LNCaP clone FGC (cell line): ENCODE measurements at regions not wholly inside any gene's neighbourhood (a gene's known extent, or its start where the extent isn't known, plus 50 kb on each side); places are given as distances from the start of the nearest gene placed in this dataset.

Experiments
- DNase-seq: peaks from one replicate; pipeline ENCODE4 v3.0.0-alpha.2; 2011; ENCODE audit warnings: low read depth
- H3K4me3 ChIP-seq: 2 replicates; pipeline ENCODE4 v1.5.1; 2011; ENCODE audit warnings: mild to moderate bottlenecking, low read depth, low read length, control low read depth
- TF ChIP-seq, protein P1 (sequence below): IDR thresholded peaks from 2 replicates; pipeline ENCODE4 v1.5.1; 2012; ENCODE audit warnings: mild to moderate bottlenecking; ENCODE audit not compliant: control insufficient read depth, insufficient read depth; ENCODE audit errors: extremely low read depth

DNA sequence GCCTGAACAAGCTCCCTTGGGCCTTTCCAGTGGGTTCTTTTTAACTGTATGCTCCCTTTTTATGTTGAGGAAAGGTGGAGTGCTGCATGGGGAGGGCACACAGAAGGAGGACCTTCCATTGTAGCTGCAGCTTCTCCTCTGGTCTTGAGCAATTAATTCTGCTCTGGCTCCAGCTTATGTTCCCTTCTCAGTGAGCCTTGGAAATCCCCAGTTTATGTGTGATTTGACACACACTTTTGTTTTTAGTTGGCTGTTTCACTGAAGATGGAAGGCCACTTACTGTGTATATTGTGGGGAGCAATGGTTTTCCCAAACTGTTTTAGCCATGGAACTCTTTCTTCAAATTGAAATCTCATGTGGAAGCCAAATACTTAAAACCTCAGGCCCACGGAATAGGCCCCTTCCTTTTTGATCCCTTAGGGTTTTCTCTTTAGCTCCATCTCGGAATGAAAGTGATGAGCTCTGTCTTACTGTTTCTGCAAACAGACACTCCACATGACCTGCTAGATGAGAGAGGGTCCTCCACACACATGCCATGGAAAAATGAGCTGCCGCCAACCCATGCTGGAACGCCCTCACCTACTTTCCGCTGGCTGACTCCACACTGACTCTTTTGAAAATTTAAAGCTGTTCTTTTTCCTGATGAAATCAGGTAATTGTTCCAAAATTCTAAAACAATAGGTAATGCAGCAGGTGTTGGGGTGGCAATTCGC, 280.9 kb upstream of the SIX2 start:
- TF ChIP-seq, protein P1, sequence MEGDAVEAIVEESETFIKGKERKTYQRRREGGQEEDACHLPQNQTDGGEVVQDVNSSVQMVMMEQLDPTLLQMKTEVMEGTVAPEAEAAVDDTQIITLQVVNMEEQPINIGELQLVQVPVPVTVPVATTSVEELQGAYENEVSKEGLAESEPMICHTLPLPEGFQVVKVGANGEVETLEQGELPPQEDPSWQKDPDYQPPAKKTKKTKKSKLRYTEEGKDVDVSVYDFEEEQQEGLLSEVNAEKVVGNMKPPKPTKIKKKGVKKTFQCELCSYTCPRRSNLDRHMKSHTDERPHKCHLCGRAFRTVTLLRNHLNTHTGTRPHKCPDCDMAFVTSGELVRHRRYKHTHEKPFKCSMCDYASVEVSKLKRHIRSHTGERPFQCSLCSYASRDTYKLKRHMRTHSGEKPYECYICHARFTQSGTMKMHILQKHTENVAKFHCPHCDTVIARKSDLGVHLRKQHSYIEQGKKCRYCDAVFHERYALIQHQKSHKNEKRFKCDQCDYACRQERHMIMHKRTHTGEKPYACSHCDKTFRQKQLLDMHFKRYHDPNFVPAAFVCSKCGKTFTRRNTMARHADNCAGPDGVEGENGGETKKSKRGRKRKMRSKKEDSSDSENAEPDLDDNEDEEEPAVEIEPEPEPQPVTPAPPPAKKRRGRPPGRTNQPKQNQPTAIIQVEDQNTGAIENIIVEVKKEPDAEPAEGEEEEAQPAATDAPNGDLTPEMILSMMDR = no peak
- DNase-seq = no peak

DNA sequence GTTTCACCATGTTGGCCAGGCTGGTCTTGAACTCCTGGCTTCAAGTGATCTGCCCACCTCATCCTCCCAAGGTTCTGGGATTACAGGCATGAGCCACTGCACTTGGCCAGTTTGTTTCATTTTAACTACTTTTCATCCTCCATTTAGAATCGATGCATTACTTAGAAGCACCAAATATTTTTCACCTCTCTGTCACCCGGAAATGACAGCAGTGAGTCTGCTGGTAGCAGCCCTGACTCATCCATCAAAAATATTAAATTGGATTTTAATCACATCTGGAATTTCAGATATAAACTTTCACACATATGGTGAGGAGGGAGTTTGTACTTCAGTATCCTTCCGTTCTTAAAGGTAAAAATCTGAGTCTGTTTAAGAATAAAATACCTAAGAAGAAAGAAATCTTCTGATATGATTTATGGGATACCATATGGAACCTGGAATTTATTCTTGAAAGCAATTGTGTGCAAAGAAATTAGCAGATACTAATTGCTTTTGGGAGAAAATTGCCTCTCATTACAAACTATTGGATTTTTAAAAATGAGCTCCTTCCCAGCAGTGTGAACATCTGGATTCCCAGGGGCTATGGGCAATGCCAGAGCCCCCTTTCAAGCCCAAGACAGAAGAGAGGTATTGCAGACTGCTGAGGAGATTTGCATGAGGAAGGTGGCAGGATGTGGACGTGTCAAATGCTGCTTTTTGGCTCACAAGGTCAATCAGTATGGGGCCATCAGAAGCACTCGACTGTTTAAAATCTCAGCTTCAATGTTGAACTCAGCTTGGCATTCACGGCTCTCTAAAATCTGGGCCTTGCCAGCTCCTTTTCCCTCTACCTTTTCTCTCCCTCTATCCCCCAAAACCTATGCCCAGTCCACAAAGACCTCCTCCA, 279.5 kb upstream of the SIX2 start:
- TF ChIP-seq, protein P1 = no peak
- H3K4me3 ChIP-seq = no peak overlapping the region
- no peak for DNase-seq

More for the DNA sequence above, 280.9 kb upstream of the SIX2 start:
- H3K4me3 ChIP-seq = no peak overlapping the region

DNA sequence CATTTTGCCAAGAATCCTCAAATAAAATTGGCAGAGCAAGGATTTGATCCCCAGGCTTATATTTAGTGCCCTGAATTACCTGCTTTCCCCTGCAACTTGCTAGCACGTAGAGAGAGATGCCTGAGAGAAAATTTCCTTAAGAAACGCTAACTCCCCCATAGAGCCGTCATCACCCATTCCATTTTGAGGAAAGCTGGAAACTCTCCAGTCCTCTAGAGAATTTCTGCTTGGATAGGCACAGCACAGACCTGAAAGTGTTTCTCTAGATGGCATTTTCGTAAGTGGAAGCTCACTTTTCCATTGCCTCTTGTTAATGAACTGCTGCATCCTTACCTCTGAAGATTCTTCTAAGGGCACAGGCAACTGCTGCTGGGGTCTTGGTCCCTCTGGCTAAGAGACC, 277.8 kb upstream of the SIX2 start:
- DNase-seq = no peak
- TF ChIP-seq, protein P1 = no peak
- no peak overlapping the region for H3K4me3 ChIP-seq

DNA sequence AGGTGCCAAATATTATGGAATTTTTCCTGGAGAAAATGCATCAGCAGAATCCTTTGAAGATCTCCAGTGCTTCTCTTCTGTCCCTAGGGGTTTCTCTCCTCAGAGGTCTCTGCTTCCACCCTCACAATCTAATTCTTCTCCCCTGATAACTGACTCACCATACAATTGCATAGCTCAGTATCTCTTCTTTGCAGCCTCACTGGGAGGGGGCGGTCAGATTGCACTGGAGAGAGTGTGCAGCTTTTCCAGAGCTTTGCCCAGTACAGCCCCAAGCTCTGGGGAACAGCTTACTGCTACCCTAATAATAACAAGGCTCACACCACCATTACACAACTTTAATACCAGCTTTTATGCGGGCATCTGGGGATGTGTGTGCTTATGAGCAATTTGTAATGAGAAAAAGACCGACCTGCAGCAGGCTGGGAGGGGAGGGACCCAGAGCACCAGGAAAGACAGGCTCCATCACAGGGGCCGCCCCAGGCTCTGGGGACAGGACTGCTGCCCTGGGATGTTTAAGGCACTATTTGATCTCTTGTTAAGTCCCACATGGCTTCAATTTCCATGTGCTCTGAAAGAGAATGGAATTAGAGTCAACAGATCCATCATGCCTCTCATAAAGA, 276.6 kb upstream of the SIX2 start:
- no peak overlapping the region for H3K4me3 ChIP-seq
- no peak for DNase-seq
- TF ChIP-seq, protein P1 = no peak

DNA sequence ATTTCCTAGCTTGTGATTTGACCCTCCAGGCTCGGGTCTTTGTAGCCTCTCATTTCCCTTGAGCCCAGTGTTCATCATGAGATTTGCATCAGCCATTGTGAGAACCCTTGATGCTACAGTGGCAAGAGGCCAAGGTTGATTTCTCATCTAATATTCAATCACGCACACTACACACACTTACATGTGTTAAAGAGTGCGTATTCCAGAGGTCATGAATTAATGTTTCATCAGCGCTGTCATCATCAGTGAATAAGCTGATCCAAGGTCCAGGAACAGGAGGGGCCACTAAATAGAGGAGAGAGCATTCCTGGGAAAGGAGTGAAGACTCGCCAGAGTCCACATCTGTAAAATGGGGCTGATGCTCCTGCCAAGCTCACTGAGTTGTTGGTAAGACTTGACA, 276.1 kb upstream of the SIX2 start:
- TF ChIP-seq, protein P1 = no peak
- no peak for DNase-seq
- no peak overlapping the region for H3K4me3 ChIP-seq

DNA sequence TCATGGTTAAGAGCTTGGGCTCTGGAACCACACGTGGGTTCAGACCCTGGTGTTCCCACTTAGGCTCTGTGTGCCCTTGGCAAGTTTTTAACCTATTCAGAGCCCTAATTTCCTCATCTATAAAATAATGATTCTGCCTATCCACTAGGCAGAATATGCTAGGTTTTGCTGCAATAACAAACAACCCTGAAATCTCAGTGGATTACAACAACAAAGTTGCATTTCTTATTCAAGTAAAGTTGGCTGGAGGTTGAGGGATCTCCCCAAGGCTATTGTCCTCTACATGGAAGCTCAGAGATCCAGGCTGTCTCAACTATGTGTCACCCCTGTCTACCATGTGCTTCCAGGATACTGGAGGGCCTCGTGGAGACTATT, 275.4 kb upstream of the SIX2 start:
- no peak overlapping the region for H3K4me3 ChIP-seq
- DNase-seq = no peak
- TF ChIP-seq, protein P1 = no peak
